GM12878 (cell line): ENCODE measurements at regions not wholly inside any gene's neighbourhood (a gene's known extent, or its start where the extent isn't known, plus 50 kb on each side); places are given as distances from the start of the nearest gene placed in this dataset.

Source experiments
- ATAC-seq: fragments of 200-7000 bp; cut with Tn5 transposase; 3 replicates; pipeline ENCODE4 v1.9.1; 2020; ENCODE audit warnings: mild to moderate bottlenecking, moderate library complexity
- BruUV-seq: library from RNA; stranded (reverse); fragments of 400-500 nt; replicated peaks from 2 replicates; lab custom pipeline; 2021; lab: Mats Ljungman, UMichigan
- CTCF ChIA-PET: fragments of 300-600 bp; sonication (Branson Sonifier 250); formaldehyde crosslinking; extraction: SDS; loops from one replicate; lab custom pipeline; 2021; ENCODE audit warnings: inconsistent platforms; lab: Yijun Ruan, JAX
- POLR2A ChIA-PET: fragments of 350-600 bp; formaldehyde crosslinking; extraction: SDS; loops from one replicate; lab custom pipeline; 2021; ENCODE audit warnings: inconsistent platforms; lab: Charles Lee
- RAD21 ChIA-PET: fragments of 300-600 bp; sonication (Branson Sonifier 250); formaldehyde crosslinking; loops from one replicate; lab custom pipeline; 2023; ENCODE audit warnings: antibody characterized with exemption; ENCODE audit not compliant: unreplicated experiment; lab: Charles Lee
- SMC1A ChIA-PET: fragments of 300-600 bp; sonication (Branson Sonifier 250); formaldehyde crosslinking; loops from one replicate; lab custom pipeline; 2023; ENCODE audit not compliant: unreplicated experiment, uncharacterized antibody; lab: Charles Lee
- DNase-seq: peaks from one replicate; pipeline ENCODE4 v3.0.0-alpha.2; 2011; ENCODE audit warnings: low read depth, low spot score
- FAIRE-seq: peaks from 3 replicates; lab custom pipeline; 2011; peaks lifted over from hg19 to GRCh38; lab: Jason Lieb, UNC
- H2AFZ ChIP-seq: 2 replicates; pipeline ENCODE4 v1.6.0; 2011; ENCODE audit warnings: low read depth, low read length, control low read depth; ENCODE audit not compliant: control insufficient read depth
- H3K27ac ChIP-seq: 2 replicates; pipeline ENCODE4 v1.5.1; 2011; ENCODE audit warnings: control low read depth; ENCODE audit not compliant: control insufficient read depth, insufficient read depth
- H3K27me3 ChIP-seq, 2 experiments: replicated peaks in 1 of 2; 2 replicates each; pipeline versions ENCODE4 v1.6.0 to v1.6.1; 2011; ENCODE audit warnings: low read length in 1 of 2; ENCODE audit not compliant: control insufficient read depth in 2 of 2, insufficient read depth in 2 of 2
- H3K36me3 ChIP-seq, 2 experiments: 2 replicates each; pipeline ENCODE4 v1.5.1; 2011; ENCODE audit warnings: low read length in 1 of 2; ENCODE audit not compliant: control insufficient read depth in 2 of 2, insufficient read depth in 2 of 2
- H3K4me1 ChIP-seq: 2 replicates; pipeline ENCODE4 v1.6.1; 2011; ENCODE audit warnings: mild to moderate bottlenecking, low read length, moderate library complexity, mixed read lengths; ENCODE audit not compliant: control insufficient read depth, insufficient read depth
- H3K4me2 ChIP-seq: 2 replicates; pipeline ENCODE4 v1.6.0; 2011; ENCODE audit warnings: control low read depth; ENCODE audit not compliant: control insufficient read depth, insufficient read depth
- H3K4me3 ChIP-seq: fragments of 200-600 bp; sonication (generic); 2 replicates; pipeline ENCODE4 v1.5.1; 2016
- H3K79me2 ChIP-seq: 2 replicates; pipeline ENCODE4 v1.6.0; 2011; ENCODE audit warnings: low read length; ENCODE audit not compliant: control insufficient read depth, insufficient read depth
- H3K9ac ChIP-seq: 2 replicates; pipeline ENCODE4 v1.8.0; 2011; ENCODE audit warnings: low read length, control low read depth, mixed read lengths; ENCODE audit not compliant: control insufficient read depth, insufficient read depth
- H3K9me3 ChIP-seq: replicated peaks from 3 replicates; pipeline ENCODE4 v1.5.1; 2011; ENCODE audit warnings: mild to moderate bottlenecking, low read length; ENCODE audit not compliant: control insufficient read depth, insufficient read depth
- H4K20me1 ChIP-seq: 2 replicates; pipeline ENCODE4 v1.6.0; 2011; ENCODE audit not compliant: control insufficient read depth, insufficient read depth
- CEBPZ ChIP-seq: fragments of 150-350 bp; IDR thresholded peaks from 2 replicates; pipeline ENCODE4 v1.6.1; 2016; ENCODE audit warnings: low read depth, low read length
- EZH2 ChIP-seq: IDR thresholded peaks from 2 replicates; pipeline ENCODE4 v1.6.1; 2012; ENCODE audit warnings: low read depth, mild to moderate bottlenecking, control low read depth, inconsistent platforms, low read length, borderline replicate concordance; ENCODE audit not compliant: control insufficient read depth
- PRDM15 ChIP-seq: fragments of 450-650 bp; formaldehyde crosslinking; IDR thresholded peaks from 2 replicates; pipeline ENCODE4 v1.4.0; 2020; ENCODE audit warnings: mild to moderate bottlenecking, moderate library complexity
- RB1 ChIP-seq: fragments of 450-650 bp; formaldehyde crosslinking; IDR thresholded peaks from 2 replicates; pipeline ENCODE4 v1.6.1; 2017; ENCODE audit warnings: mild to moderate bottlenecking, borderline replicate concordance
- SIX5 ChIP-seq: IDR thresholded peaks from 2 replicates; pipeline ENCODE4 v1.6.1; 2011; ENCODE audit warnings: mild to moderate bottlenecking, low read depth, low read length, moderate library complexity; ENCODE audit not compliant: severe bottlenecking
- ZNF217 ChIP-seq: fragments of 450-650 bp; IDR thresholded peaks from 2 replicates; pipeline ENCODE4 v1.6.1; 2017; ENCODE audit warnings: antibody characterized with exemption, mild to moderate bottlenecking
- WGBS: methylation state at CpG from one replicate; pipeline ENCODE4 v1.1.6; 2016; ENCODE audit warnings: low lambda C conversion rate; ENCODE audit not compliant: insufficient replicate concordance, insufficient coverage; ENCODE audit errors: missing lambda C conversion rate; 5-methylcytosine and 5-hydroxymethylcytosine counted together
- in situ Hi-C: fragments of 300-500 bp; cut with MboI; formaldehyde crosslinking; loops from 9 replicates; pipeline ENCODE4 v1.14.3; 2018; ENCODE audit warnings: mixed read lengths
- intact Hi-C: fragments of 100-400 bp; cut with micrococcal nuclease; formaldehyde crosslinking; loops from one replicate; pipeline ENCODE4 v1.14.2; 2022; ENCODE audit not compliant: unreplicated experiment

- ChIA-PET CTCF (no interaction called here), POLR2A (no interaction called here), SMC1A (no interaction called here), RAD21 (no interaction called here)
- 67% methylated on average over 1 of the region's 1 CpG for WGBS
- intact Hi-C loops (no loop called here), in situ Hi-C loops (no loop called here)
- ATAC-seq, result no peak
- H3K4me3 ChIP-seq, result no peak overlapping the region
- no peaks in the 10 kb centered on the region for H4K20me1 ChIP-seq
- FAIRE-seq, result no peak
- no peaks in the 10 kb centered on the region for H3K36me3 ChIP-seq
- no TSS peak for BruUV-seq
- H3K27ac ChIP-seq, result no peak overlapping the region
- H2AFZ ChIP-seq, result no peak overlapping the region
- H3K79me2 ChIP-seq, result no peaks in the 10 kb centered on the region
- no peak for DNase-seq
- no peak for TF ChIP-seq RB1
- no peak for TF ChIP-seq ZNF217
- H3K9me3 ChIP-seq, result no peaks in the 10 kb centered on the region
- no peaks in the 10 kb centered on the region for H3K4me1 ChIP-seq
- no peaks in the 10 kb centered on the region for H3K27me3 ChIP-seq
- H3K9ac ChIP-seq, result no peak overlapping the region
- H3K4me2 ChIP-seq, result no peak overlapping the region
These were observed 462.2 kb upstream of the SUCLG2 start for GRCh38 chr3:68116580-68116979.

- ChIA-PET CTCF (no interaction called here), POLR2A (no interaction called here), RAD21 (no interaction called here), SMC1A (interaction anchor here (1.1 kb wide), 1 partner anchor 28 kb away, joined by 3 read pairs; no protein-coding TSS in a partner anchor)
- BruUV-seq, result no TSS peak
- Histone ChIP-seq H3K4me2 (no peak overlapping the region), H3K79me2 (no peaks in the 10 kb centered on the region), H3K9me3 (no peaks in the 10 kb centered on the region), H3K9ac (no peak overlapping the region), H2AFZ (no peak overlapping the region), H3K27me3 (no peaks in the 10 kb centered on the region), H3K4me1 (no peaks in the 10 kb centered on the region), H4K20me1 (no peaks in the 10 kb centered on the region), H3K36me3 (no peaks in the 10 kb centered on the region), H3K4me3 (no peak overlapping the region), H3K27ac (no peak overlapping the region)
- 0% methylated on average over 1 of the region's 1 CpG for WGBS
- no peak for ATAC-seq
- FAIRE-seq, result peak; percentile 68
- intact Hi-C loops (no loop called here), in situ Hi-C loops (no loop called here)
- no peak for DNase-seq
- TF ChIP-seq SIX5 (no peak), CEBPZ (no peak), EZH2 (no peak), PRDM15 (CRISPR knock-in tag) (no peak), ZNF217 (no peak)
These were observed 449.4 kb upstream of the SUCLG2 start for GRCh38 chr3:68103811-68104210.
